NCI-H1105 (cell line): ENCODE measurements at regions not wholly inside any gene's neighbourhood (a gene's known extent, or its start where the extent isn't known, plus 50 kb on each side); places are given as distances from the start of the nearest gene placed in this dataset.
"Not testable (repeated sequence)": the region's sequence is repeated elsewhere in the genome, so short reads cannot be mapped to it uniquely, and the experiment has no call there.

Experiments used
- DNase-seq: peaks from one replicate; lab custom pipeline; 2025; lab: John Stamatoyannopoulos, UW

DNA sequence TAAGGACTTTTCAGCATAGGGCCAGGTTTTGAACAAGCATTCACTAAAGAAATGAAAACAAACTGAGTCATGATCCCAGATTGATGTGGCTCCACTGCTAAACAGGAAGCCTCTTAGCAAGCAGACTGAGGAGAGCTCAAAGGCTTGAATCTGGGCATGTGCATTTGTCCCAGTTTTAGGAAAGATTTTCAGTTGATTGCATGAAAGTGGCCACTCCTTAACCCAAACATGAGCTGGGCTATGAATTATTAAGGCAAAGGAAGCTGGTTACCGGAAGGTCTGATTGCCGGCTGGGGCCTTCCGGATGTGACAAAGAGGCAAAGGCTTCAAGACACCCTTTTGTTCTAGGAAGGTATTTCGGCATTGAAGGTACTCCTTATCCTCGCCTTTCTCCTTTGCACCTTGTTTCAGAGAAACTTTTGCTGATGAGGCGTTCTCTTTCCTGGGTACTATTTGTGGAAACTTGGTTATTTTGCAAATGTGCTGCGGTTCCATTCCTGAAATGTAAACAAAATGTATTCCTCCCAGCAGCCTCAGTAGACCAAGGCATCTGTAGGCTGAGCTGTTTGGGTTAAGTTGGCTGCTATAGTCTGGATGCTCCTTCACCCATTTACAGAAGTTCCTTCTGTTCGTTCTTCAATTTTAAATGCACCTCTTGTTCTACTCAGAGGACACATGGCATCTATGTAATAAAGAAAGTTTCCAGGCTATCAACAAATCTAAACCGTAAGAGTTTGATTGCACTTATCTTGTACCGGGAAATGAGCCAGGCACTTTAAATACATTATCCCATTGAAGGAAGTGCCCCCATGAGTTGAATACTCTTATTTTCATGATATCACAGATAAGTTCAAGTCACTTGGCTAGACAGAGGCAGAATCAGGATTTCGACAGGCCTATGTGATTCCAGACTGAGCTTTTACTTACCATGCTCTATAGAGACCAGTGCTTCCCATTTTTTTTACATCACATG is 115.6 kb upstream of the METAP2 start:
- DNase-seq, result peak; percentile 12

DNA sequence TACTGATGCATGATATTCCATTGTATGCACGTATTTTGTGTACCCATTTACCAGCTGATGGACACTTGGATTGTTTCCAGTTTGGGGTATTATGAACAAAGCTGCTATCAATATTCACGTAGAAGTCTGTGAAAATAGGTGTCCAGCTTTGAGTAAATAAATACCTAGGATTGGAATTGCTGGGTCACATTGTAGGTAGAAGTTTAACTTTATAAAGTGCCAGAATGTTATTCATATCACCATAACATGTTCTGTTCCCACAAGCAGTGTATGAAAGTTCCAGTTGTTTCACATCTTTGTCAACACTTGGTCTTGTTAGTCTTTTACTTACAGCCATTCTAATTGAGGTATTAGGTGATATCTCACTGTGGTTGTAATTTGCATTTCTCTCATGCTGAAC is 108.0 kb upstream of the METAP2 start:
- no peak for DNase-seq

DNA sequence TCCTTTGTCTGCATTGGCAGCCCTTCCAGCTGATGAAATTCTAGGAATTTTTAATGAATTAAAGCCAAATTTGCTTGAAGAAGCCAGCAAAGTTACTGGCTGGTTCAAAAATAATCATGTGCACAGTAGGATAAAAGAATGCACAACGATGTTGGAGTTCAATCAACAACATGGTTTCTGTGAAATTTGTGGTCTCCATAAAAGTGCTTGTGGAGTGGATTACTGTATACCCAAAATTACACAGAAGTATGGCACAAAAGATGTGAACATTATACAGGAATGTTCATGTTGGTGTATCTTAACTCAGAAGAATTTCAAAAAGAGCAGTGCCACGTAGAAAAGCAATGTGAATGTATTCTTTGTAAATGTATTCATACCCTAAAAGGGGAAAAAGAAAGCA is 105.0 kb upstream of the METAP2 start:
- DNase-seq, result no peak

DNA sequence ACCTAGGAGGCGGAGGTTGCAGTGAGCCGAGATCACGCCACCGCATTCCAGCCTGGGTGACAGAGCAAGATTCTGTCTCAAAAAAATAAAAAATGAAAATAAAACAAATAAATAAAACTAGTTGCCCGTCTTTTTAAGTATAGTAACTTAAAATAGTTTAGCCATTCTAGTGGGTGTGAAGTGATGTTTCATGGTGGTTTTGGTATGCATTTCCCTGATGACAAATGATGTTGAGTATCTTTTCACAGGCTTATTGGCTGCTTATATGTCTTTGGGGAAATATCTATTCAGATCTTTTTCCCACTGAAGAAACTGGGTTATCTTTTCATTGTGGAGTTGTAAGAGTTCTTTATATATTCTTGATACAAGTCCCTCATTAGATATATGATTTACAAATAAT is 102.4 kb upstream of the METAP2 start:
- no peak for DNase-seq

DNA sequence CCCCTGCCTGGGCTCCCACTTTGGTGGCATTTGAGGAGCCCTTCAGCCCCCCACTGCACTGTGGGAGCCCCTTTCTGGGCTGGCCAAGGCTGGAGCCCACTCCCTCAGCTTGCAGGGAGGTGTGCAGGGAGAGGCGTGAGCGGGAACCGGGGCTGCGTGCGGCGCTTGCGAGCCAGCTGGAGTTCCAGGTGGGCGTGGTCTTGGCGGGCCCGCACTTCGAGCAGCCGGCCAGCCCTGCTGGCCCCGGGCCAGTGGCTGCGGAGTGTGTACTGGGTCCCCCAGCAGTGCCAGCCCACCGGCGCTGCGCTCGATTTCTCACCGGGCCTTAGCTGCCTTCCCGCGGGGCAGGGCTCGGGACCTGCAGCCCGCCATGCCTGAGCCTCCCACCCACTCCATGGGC is 94.5 kb upstream of the METAP2 start:
- not testable (repeated sequence) for DNase-seq

DNA sequence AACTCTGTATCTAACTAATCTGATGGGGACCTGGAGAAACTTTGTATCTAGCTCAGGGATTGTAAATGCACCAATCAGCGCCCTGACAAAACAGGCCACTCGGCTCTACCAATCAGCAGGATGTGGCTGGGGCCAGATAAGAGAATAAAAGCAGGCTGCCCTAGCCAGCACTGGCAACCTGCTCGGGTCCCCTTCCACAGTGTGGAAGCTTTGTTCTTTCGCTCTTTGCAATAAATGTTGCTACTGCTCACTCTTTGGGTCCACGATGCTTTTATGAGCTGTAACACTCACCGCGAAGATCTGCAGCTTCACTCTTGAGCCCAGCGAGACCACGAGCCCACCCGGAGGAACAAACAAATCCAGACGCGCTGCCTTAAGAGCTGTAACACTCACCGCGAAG is 93.6 kb upstream of the METAP2 start:
- not testable (repeated sequence) for DNase-seq

DNA sequence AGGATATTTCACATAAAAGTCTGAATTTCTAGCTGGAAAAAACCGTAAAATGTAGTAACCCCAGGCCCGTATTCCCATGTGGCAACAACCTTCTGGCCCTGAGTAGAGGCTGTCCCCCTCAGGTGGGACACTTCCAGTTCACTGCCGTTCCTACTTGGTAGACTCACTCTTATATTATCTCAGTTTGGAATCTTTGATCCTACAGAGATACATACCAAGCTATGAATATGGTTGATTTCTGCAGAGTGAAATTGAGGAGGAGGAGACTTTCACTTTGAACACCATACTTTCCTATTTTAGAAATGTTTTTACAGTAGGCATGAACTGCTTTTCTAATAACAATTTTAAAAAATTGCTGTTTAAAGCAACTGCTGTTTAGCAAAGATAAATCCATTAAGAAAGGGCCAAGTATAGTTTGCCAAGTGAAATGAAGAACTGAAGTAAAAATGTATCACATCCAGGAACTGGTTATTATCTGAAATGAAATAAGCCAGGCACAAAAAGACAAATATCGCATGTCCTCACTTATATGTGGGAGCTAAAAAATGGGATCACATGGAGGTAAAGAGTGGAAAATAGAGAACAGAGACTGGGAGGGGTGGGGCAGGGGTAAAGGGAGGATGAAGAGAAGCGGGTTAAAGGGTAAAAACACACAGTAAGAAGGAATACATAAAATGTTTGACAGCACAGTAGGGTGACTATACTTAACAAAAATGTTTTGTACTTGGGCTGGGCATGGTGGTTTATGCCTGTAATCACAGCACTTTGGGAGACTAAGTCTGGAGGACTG is 92.8 kb upstream of the METAP2 start:
- DNase-seq, result no peak

DNA sequence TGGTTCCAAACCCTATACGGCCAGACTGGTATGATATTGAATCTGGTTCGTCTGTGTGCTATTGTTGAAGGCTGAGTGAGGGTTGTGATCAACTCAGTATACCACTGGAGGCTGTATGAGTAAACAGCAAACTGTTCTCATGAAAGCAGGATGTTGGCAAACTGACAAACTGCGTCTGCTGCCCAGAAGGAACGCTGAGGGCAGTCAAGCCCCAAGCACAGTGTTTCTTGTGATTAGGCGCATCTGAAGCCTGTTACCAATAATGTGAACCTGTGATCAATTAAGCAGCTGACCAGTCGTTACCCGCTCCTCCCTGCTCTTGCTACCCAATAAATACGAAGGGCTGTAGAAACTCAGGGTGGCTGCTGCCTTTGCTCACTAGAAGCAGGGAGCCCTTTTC is 90.0 kb upstream of the METAP2 start:
- not testable (repeated sequence) for DNase-seq

DNA sequence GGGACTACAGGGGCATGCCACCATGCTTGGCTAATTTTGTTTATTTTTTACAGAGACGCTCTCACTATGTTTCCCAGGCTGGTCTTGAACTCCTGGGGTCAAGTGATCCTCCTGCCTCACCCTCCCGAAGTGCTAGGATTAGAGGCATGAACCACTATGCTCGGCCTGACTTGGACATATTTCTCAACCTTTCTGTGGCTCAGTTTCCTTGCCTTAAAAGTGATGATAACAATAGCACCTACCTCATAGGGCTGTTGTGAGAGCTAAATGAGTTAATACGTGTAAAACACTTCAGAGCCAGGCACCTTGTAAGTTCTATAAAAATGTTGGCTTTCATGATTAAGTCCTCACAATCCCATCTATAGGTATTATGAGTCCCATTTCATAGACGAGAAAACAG is 89.2 kb upstream of the METAP2 start:
- no peak for DNase-seq

DNA sequence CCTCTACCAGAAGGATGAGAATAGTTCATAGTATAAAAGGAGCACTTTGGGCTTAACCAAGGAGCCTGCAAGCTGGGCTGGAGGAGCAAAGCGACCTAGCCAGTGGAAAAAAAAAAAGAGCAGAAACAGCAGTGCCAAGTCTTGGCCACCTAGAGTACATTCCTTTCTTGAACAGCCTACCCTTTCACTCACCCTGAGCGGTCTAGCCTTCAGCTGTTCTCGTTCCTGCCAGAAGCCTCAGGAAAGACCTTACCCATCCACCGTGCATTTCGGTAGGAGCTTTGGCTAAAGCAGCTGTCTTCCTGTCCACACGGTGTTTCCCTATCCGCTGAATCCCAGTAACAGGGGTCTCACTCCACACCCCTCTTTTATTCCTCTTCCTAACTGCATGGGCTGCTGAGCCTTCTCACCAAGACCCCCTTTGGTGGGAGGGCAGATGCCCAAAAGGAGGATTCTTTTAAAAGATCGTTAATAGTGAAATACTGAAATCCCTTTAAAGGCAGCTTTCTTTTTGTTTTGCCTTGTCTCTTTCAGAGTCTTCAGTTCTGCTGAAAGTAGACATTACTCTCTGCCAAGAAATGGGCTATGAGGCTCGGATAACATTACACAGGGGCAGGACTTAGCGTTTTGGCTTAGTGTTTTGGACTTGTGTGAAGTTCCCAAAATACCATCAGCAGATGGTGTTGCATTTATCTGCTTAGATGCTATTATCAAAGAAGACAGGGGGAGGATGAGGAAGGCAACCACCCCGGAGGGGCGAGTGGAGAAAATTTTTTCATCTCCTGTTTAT is 88.5 kb upstream of the METAP2 start:
- no peak for DNase-seq

DNA sequence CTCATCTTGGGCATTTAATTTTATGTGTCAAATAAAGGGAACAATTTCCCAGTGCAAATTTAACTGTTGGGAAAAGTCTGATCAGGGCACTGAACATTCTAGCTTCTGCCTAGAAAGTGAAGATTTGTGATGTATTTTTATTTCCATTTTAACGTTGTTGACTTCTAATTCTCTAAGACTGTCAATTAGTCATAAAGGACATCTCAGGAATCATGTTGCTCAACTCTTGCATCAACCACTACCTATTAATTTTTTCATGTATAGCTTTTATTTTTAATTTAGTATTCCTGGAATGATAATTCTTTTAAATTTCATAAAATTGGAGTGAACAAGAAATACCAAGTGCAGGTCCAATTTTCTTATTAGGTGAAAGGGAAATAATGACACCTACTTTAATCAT is 87.9 kb upstream of the METAP2 start:
- DNase-seq, result no peak

DNA sequence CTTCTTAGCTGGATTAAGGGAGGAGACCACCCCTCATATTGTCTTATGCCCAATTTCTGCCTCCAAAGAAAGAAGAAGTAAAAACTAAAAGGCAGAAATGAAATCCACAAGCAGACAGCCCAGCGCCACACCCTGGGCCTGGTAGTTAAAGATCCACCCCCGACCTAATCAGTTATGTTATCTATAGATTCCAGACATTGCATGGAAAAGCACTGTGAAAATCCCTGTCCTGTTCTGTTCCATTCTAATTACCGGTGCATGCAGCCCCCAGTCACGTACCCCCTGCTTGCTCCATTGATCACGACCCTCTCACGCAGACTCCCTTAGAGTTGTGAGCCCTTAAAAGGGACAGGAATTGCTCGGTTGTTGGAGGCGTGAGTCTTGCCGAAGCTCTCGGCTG is 85.7 kb upstream of the METAP2 start:
- DNase-seq, result not testable (repeated sequence)

DNA sequence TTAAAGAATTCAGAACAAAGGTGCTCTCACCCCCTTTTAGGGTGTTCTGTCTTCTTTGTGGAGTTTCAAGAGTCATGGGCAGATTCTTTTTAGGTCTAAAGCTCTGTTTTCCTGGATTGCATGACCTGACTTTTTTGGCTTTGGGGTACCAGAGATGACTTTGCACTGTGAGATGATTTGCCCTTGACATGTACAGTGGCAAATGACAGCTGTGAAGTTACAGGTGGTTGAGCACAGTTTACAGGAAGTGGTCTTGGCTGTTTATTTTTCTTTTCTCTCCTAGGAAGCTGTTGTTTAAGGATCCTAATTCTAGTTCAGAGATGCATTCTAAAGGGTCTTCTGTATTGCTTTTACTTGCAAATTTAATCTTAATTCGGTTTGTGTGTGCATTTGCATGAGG is 83.8 kb upstream of the METAP2 start:
- DNase-seq, result no peak

DNA sequence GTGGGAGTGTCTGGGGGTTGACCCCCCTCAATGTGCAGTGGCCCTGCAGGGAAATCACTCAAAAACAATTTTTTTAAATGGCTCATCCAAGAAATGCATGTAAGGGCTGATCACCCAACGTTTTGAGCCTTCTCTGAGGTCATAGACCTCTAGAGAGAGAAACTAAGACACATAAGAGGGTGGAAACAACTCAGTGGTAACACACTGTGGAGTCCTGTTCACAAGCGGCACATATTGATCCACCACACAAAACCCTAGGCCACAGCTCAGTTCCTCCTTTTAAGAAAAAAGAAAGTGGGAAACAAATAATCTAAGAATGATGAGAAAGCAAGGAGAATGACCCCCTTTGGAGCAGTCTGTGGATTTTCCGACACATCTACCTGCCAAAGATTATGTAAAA is 83.0 kb upstream of the METAP2 start:
- DNase-seq, result no peak

DNA sequence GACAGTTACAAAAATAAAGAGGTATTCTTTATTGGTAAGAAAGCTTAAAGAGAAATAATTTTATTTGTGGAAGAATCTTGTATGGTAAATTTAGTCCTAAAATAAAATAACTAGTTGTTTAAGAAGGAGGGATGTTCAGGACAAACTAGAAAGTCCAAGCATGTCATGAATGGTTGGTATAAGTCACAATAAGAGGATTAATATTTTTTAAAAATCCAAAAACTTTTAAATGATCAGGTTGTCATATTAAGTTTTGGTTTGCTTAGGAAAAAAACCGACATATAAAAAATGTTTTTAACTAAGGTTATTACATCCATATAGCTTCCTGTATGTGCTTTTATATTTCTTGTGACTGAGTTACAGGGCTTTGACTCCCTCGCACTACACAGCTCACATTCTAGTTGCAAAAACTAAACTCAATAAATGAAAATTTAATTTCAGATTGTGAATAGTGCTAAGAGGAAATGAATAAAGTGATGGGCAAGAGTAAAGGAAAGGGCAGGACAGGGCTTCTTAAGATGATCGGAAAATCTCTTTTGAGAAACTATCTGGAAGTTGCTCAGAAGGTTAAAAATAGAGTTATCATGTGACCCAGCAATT is 80.7 kb upstream of the METAP2 start:
- no peak for DNase-seq

DNA sequence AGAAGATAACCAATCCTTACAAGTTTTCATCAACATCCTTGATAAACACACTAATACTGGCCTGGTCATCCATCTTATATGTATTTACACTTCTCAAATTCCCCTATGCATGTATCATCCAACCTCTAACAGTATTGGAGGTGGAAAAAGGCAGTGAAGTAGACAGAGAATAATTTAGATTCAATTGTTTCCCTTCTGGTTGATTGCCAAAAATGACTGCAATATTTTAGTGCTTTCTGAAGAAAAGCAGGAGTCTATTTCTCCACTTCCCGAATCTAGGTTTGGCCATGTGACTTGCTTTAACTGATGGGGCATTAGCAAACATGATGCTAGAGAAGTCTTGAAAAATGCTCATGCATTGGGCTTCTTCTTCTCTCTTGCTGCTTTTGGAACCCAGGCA is 78.3 kb upstream of the METAP2 start:
- DNase-seq, result no peak

DNA sequence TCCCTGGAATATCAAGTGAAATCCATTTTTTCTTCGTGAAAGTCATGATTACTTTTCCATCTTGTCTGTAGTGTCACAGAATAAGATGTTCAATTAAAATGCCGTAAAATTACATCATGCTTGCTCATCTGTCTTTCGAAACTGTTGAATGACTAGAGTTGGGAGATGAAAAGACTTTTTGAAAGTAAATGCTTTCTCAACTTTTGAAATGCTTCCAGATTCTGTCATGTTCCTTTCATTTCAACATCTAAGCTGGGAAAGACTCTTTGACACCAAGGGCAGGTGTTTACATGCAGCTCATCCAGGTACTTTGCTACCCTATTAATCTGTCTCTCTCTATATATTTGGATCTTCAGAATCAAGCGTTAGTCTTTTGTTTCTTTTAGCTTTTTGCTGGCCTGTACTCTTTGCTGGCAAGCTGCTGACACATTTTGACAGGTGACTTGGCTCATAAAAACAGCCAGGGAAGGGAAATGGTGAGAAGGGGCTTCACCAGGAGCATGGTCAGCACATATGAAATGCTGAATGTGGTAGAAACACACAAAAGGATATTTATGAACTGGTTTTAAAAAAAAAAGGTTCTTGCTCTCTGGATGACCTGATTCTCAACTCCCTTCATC is 77.0 kb upstream of the METAP2 start:
- no peak for DNase-seq

DNA sequence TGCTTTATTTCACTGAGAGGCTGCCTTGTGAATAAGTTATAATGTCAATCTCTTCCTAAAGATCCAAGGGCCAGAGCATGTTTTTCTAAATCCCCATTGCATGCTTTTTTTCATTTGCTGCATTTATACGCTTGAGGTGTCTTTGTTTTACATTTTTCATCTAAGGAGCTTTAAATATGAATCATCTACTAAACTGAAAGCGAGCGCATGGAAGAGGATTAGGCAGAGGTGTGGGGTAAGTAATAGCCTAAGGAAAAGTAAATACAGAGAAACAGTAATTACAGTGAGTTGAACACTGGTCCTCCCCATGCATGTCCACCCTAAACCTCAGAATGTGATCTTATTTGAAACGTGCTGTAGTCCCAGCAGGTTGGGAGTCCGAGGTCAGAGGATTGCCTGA is 76.4 kb upstream of the METAP2 start:
- no peak for DNase-seq

DNA sequence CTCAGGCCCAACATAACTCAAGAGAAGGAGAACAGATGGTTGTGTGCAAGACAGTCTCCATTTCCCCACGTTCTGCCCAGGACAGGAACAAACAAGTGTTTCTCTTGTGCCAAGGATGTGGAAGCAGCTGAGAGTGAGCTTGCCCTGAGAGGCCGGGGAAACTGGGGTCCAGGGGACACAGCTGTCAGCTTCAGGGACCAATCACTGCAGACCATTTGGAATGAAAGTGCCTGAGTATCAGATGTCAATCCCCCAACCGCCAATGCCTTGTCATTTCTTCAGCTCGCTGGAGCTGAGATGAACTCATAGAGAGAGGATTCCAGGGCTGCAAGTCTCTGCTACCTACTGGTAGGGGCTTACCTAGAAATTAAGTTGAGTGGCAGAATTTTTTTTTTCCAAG is 71.9 kb upstream of the METAP2 start:
- DNase-seq, result no peak

DNA sequence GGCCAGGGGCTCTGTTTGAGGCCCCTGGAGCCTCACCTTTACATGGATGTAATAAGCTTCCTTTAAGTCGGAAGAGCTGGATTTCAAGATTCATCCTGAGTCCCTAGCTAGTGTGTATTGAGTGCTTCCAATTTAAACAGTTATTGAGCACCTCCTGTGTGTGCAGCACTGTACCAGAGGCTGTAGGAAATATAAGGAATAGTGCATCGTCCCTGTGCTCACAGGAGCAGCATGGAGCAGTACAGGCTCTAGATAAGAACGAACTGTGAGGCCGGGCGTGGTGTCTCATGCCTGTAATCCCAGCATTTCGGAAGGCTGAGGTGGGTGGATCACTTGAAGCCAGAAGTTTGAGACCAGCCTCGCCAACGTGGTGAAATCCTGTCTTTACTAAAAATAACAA is 65.8 kb upstream of the METAP2 start:
- no peak for DNase-seq

DNA sequence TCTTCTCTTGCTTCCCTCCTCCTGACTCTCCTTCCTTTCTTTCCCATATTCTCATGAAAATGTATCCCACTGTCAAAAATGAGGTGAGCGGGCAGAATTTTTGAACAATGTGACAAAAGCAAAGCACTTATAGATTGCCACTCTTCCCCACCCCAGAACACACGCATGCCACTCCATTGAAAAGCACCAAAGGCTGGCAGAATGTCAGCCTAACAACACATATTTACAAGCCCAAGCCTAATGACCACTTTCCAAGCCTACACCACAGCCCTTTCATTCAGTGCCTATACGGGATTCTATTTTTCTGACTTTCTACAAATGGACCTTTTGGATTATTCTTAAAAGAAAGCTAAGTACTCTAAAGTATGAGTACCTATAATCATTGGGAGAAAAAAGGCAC is 62.9 kb upstream of the METAP2 start:
- no peak for DNase-seq

DNA sequence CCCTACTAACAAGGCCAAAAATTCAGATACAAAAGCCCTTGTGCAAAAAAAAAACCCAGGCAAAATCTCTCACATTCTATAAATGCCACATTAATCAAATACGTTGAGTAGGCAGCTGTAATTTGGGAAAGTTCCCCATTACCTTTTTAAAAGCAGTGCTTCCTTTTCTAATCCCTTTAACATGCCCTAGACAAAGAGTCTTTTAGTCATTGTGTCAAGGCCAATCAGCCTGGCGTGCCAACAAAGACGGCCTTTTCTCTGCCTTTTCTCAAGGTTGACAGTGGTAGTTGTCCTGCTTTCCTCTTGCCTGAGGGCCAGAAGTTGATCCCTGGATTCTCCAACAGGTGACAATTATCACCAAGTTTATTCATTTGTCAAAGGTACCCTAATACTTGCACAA is 62.5 kb upstream of the METAP2 start:
- no peak for DNase-seq
